Keratinocyte (primary cell): ENCODE measurements at regions not wholly inside any gene's neighbourhood (a gene's known extent, or its start where the extent isn't known, plus 50 kb on each side); places are given as distances from the start of the nearest gene placed in this dataset.

Experiments used
- DNase-seq: peaks from one replicate; pipeline ENCODE4 v3.0.0-alpha.2; 2011; ENCODE audit warnings: low read depth, missing footprints, low spot score
- FAIRE-seq: peaks from 2 replicates; lab custom pipeline; 2011; peaks lifted over from hg19 to GRCh38; lab: Jason Lieb, UNC
- H2AFZ ChIP-seq: 2 replicates; pipeline ENCODE4 v1.6.0; 2012; ENCODE audit warnings: low read length, control low read depth, inconsistent platforms; ENCODE audit not compliant: control insufficient read depth
- H3K27ac ChIP-seq: 2 replicates; pipeline ENCODE4 v1.5.1; 2011; ENCODE audit warnings: low read length; ENCODE audit not compliant: control insufficient read depth, insufficient read depth
- H3K27me3 ChIP-seq: 3 replicates; pipeline ENCODE4 v1.6.0; 2011; ENCODE audit warnings: low read length; ENCODE audit not compliant: control insufficient read depth, insufficient read depth; ENCODE audit errors: extremely low read depth
- H3K36me3 ChIP-seq, 2 experiments: 2 replicates in 1 of 2; 3 replicates in 1 of 2; pipeline ENCODE4 v1.5.1; 2011; ENCODE audit warnings: low read length in 2 of 2, mild to moderate bottlenecking in 1 of 2; ENCODE audit not compliant: control insufficient read depth in 2 of 2, insufficient read depth in 2 of 2; ENCODE audit errors: extremely low read depth in 1 of 2
- H3K4me1 ChIP-seq: 3 replicates; pipeline ENCODE4 v1.5.1; 2011; ENCODE audit warnings: low read length; ENCODE audit not compliant: control insufficient read depth, insufficient read depth; ENCODE audit errors: extremely low read depth
- H3K4me2 ChIP-seq: 3 replicates; pipeline ENCODE4 v1.6.0; 2011; ENCODE audit warnings: low read depth, low read length; ENCODE audit not compliant: control insufficient read depth, insufficient read depth; ENCODE audit errors: extremely low read depth
- H3K4me3 ChIP-seq, 3 experiments: fragments of 200-600 bp in 1 of 3; sonication (generic) in 1 of 3; 2 replicates in 2 of 3; 3 replicates in 1 of 3; pipeline ENCODE4 v1.5.1; 2011 to 2016; ENCODE audit warnings: low read length in 3 of 3, mild to moderate bottlenecking in 3 of 3, control low read depth in 2 of 3, inconsistent platforms in 1 of 3, low read depth in 1 of 3, mixed read lengths in 1 of 3, mixed run types in 1 of 3, moderate library complexity in 1 of 3; ENCODE audit not compliant: control insufficient read depth in 2 of 3, insufficient read depth in 2 of 3; ENCODE audit errors: extremely low read depth in 1 of 3
- H3K79me2 ChIP-seq: 2 replicates; pipeline ENCODE4 v1.6.0; 2012; ENCODE audit warnings: low read length; ENCODE audit not compliant: control insufficient read depth, insufficient read depth
- H3K9ac ChIP-seq: 3 replicates; pipeline ENCODE4 v1.6.0; 2011; ENCODE audit warnings: low read length; ENCODE audit not compliant: control insufficient read depth, insufficient read depth; ENCODE audit errors: extremely low read depth
- H3K9me1 ChIP-seq: 3 replicates; pipeline ENCODE4 v1.6.0; 2011; ENCODE audit warnings: low read length; ENCODE audit not compliant: control insufficient read depth, insufficient read depth; ENCODE audit errors: extremely low read depth
- H3K9me3 ChIP-seq: 2 replicates; pipeline ENCODE4 v1.5.1; 2012; ENCODE audit warnings: low read depth, low read length; ENCODE audit not compliant: control insufficient read depth
- H4K20me1 ChIP-seq: 3 replicates; pipeline ENCODE4 v1.6.0; 2011; ENCODE audit warnings: low read length; ENCODE audit not compliant: control insufficient read depth, insufficient read depth; ENCODE audit errors: extremely low read depth
- CTCF ChIP-seq, 3 experiments: IDR thresholded peaks in 1 of 3; conservative IDR thresholded peaks in 1 of 3; optimal IDR thresholded peaks in 1 of 3; 2 replicates in 2 of 3; 3 replicates in 1 of 3; pipeline versions ENCODE3 to v1.5.1; 2011; ENCODE audit warnings: low read length in 3 of 3, mild to moderate bottlenecking in 3 of 3, moderate library complexity in 2 of 3, control low read depth in 1 of 3, inconsistent platforms in 1 of 3; ENCODE audit not compliant: insufficient read depth in 2 of 3; ENCODE audit errors: extremely low read depth in 1 of 3
- EZH2 ChIP-seq: IDR thresholded peaks from one replicate; pipeline ENCODE4 v1.6.1; 2012; ENCODE audit warnings: inconsistent platforms, mild to moderate bottlenecking, low read length, moderate library complexity
- dilution Hi-C: fragments of 300-500 bp; cut with MboI; formaldehyde crosslinking; loops from one replicate; pipeline ENCODE4 v1.7.0; 2020; ENCODE audit warnings: low sequenced_read_pairs; ENCODE audit not compliant: extremely low pct_ligation_motif_present

- Histone ChIP-seq H3K9me1 (no peaks in the 10 kb centered on the region), H3K4me2 (no peak overlapping the region), H3K4me3 (no peak overlapping the region), H3K27ac (no peak overlapping the region), H3K27me3 (no peaks in the 10 kb centered on the region), H3K36me3 (no peaks in the 10 kb centered on the region), H3K9me3 (peaks cover 2% of the 10 kb centered on the region), H4K20me1 (no peaks in the 10 kb centered on the region), H3K79me2 (no peaks in the 10 kb centered on the region), H3K9ac (no peak overlapping the region), H2AFZ (no peak overlapping the region), H3K4me1 (no peaks in the 10 kb centered on the region)
- DNase-seq (no peak), FAIRE-seq (no peak)
- no peak for TF ChIP-seq EZH2
- no peak for TF ChIP-seq CTCF (optimal IDR thresholded peaks at IDR 0.05 in 1 of 3, IDR thresholded peaks at IDR 0.05 in 1 of 3, conservative IDR thresholded peaks at IDR 0.05 in 1 of 3; ENCODE audit: extremely low read depth in 1 of 3, insufficient read depth in 2 of 3, low read length in 3 of 3)
- dilution Hi-C loops: no loop called here
Observed at GRCh38 chr1:42055061-42055460, 98.1 kb upstream of the GUCA2B start.

DNA sequence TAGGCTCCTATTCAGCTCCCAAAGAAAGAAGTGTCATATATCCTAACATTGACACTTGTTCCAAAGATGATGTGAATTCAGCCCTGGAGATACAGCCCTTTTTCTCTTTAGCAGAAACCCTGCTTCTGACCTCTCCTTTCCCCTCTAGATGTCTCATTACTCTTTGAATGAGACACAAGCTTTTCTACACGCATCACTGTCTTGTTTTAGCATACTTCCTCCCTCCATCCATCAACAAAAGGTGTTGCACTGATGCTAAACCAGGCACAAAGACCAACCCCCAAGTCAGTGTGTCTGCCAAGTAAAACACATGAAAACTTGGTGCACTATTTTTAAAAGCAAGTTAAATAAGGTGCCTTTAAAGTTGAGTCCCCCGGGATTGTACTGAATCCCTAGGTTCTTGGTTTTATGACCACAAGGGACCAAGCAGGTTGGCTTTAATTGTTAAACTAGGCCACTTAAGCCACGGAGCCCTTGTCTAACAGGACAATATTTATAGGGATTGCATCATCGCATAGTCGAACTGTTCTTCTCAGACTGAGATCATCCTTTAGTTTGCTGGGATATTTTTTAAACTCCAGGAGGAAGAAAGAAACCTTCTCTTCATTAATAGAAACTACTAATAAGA is 101.0 kb upstream of the GUCA2B start:
- no peaks in the 10 kb centered on the region for H3K27me3 ChIP-seq
- H3K27ac ChIP-seq: no peak overlapping the region
- no peak overlapping the region for H3K4me3 ChIP-seq
- no peaks in the 10 kb centered on the region for H4K20me1 ChIP-seq
- dilution Hi-C loops: no loop called here
- no peak overlapping the region for H3K4me2 ChIP-seq
- DNase-seq: no peak
- H2AFZ ChIP-seq: no peak overlapping the region
- H3K9me3 ChIP-seq: no peaks in the 10 kb centered on the region
- no peaks in the 10 kb centered on the region for H3K4me1 ChIP-seq
- no peak for FAIRE-seq
- H3K9me1 ChIP-seq: no peaks in the 10 kb centered on the region
- H3K79me2 ChIP-seq: no peaks in the 10 kb centered on the region
- TF ChIP-seq EZH2 (no peak), CTCF (optimal IDR thresholded peaks at IDR 0.05 in 1 of 3, IDR thresholded peaks at IDR 0.05 in 1 of 3, conservative IDR thresholded peaks at IDR 0.05 in 1 of 3; ENCODE audit: extremely low read depth in 1 of 3, insufficient read depth in 2 of 3, low read length in 3 of 3) (no peak)
- no peak overlapping the region for H3K9ac ChIP-seq
- no peaks in the 10 kb centered on the region for H3K36me3 ChIP-seq
